Left lung (tissue), 4 donors: ENCODE measurements at regions not wholly inside any gene's neighbourhood (a gene's known extent, or its start where the extent isn't known, plus 50 kb on each side); places are given as distances from the start of the nearest gene placed in this dataset.

ENCODE experiments used
- ATAC-seq: fragments of 200-7000 bp; cut with Tn5 transposase; one replicate; pipeline ENCODE4 v1.9.1; 2020; ENCODE audit warnings: moderate library complexity
- DNase-seq, 4 donors: peaks; one replicate each; pipeline ENCODE4 v3.0.0-alpha.2; 2013 to 2020
- H3K27ac ChIP-seq, 2 donors: fragments of 200-600 bp; sonication (generic) in 1 of 2; one replicate each; pipeline versions ENCODE4 v1.5.0 to v1.8.0; 2020 to 2021
- H3K27me3 ChIP-seq, 2 donors: fragments of 200-600 bp; sonication (generic) in 1 of 2; one replicate each; pipeline versions ENCODE4 v1.5.0 to v1.8.0; 2020 to 2021
- H3K36me3 ChIP-seq, 2 donors: fragments of 200-600 bp; sonication (generic) in 1 of 2; one replicate each; pipeline versions ENCODE4 v1.5.0 to v1.8.0; 2020 to 2021
- H3K4me1 ChIP-seq, 2 donors: fragments of 200-600 bp; one replicate each; pipeline ENCODE4 v1.8.0; 2021
- H3K4me3 ChIP-seq, 2 donors: fragments of 200-600 bp; sonication (generic) in 1 of 2; one replicate each; pipeline versions ENCODE4 v1.5.0 to v1.8.0; 2020 to 2021; ENCODE audit warnings: mild to moderate bottlenecking in 1 of 2
- H3K9me3 ChIP-seq, 2 donors: fragments of 200-600 bp; sonication (generic) in 1 of 2; one replicate each; pipeline versions ENCODE4 v1.5.0 to v1.8.0; 2020 to 2021
- intact Hi-C, 2 donors: fragments of 100-400 bp; cut with DNase I; formaldehyde crosslinking; loops; one replicate each; pipeline versions ENCODE4 v1.11.2 to v1.14.2; 2022
- TF ChIP-seq, protein P1 (sequence below), 2 donors: fragments of 200-600 bp; sonication (generic) in 1 of 2; IDR thresholded peaks; one replicate each; pipeline versions ENCODE4 v1.5.0 to v1.8.0; 2021; ENCODE audit warnings: antibody characterized with exemption in 2 of 2
- donor health status: DM: no; HTN: yes; CAD: no.
- donor health status: DM: no; HTN: no; CAD: no.

DNA sequence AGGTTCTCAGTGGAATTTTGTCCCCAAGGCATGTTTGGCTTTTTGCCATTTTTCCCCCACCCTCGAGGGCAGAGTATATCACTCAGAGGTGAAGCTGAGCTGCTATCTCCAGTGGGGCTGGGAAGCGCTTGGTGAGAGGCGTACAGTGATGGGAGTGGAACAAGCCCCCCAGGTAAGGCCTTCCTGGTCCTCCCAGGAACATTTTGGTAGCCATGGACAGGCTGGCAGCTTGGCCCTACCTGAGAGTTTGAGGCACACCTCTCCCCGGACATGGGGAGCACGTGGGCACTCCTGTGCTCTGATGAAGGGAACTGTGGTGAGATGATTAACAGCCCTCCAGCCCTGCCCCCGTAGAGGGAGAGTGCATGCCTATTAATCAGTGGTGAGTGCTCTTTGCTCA is 99.3 kb downstream of the C1QL2 start:
- DNase-seq (no peak), ATAC-seq (no peak)
- no peak overlapping the region for H3K4me3 ChIP-seq
- H3K36me3 ChIP-seq = no peaks in the 10 kb centered on the region
- intact Hi-C loops = no loop called here
- peaks cover 0 to 7% of the 10 kb centered on the region in 2 donors for H3K9me3 ChIP-seq
- TF ChIP-seq, protein P1, sequence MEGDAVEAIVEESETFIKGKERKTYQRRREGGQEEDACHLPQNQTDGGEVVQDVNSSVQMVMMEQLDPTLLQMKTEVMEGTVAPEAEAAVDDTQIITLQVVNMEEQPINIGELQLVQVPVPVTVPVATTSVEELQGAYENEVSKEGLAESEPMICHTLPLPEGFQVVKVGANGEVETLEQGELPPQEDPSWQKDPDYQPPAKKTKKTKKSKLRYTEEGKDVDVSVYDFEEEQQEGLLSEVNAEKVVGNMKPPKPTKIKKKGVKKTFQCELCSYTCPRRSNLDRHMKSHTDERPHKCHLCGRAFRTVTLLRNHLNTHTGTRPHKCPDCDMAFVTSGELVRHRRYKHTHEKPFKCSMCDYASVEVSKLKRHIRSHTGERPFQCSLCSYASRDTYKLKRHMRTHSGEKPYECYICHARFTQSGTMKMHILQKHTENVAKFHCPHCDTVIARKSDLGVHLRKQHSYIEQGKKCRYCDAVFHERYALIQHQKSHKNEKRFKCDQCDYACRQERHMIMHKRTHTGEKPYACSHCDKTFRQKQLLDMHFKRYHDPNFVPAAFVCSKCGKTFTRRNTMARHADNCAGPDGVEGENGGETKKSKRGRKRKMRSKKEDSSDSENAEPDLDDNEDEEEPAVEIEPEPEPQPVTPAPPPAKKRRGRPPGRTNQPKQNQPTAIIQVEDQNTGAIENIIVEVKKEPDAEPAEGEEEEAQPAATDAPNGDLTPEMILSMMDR (IDR thresholded peaks at IDR 0.05) = no peak
- no peaks in the 10 kb centered on the region for H3K4me1 ChIP-seq
- no peak overlapping the region for H3K27ac ChIP-seq
- no peaks in the 10 kb centered on the region for H3K27me3 ChIP-seq

DNA sequence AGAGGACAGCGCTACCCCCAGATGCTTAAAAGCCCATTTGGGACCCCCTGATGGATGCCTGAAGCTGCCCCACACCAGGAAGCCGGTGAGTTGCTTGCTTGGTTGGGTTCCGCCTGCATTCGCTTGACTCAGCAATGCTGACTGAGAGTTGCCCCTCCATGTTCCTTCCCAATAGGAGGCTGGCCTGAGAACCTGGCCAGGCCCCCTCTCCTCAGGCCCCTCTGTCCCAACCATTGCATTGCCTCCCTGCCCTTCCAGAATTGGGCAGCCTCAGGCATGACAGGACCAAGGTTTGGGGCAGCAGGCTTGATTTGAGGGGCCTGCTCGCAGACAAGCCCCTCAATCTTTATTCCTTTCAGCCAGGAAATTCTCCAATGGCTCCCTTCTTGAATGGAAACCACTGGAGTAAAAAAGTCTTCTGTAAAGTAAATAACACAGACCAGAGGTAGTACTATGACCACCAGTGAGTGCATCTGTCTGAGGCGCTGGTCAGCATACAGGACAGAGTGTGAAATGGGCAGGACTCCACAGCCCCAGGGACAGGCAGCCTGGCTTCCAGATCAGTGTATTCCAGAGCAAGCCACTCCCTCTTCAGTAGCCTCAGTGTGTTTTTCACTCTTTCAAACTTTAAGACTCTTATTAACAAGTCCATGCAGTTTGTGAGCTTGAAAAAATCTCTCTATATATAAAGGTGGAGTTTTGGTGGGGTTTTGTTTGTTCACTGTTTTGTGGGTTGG is 104.7 kb downstream of the C1QL2 start:
- ATAC-seq (no peak), DNase-seq (no peak)
- H3K4me1 ChIP-seq = no peaks in the 10 kb centered on the region
- no peak overlapping the region for H3K27ac ChIP-seq
- H3K27me3 ChIP-seq = peaks cover 0 to 19% of the 10 kb centered on the region in 2 donors
- intact Hi-C loops = no loop called here
- peaks cover 0 to 7% of the 10 kb centered on the region in 2 donors for H3K9me3 ChIP-seq
- TF ChIP-seq, protein P1 (IDR thresholded peaks at IDR 0.05) = no peak
- H3K36me3 ChIP-seq = no peaks in the 10 kb centered on the region
- no peak overlapping the region for H3K4me3 ChIP-seq

DNA sequence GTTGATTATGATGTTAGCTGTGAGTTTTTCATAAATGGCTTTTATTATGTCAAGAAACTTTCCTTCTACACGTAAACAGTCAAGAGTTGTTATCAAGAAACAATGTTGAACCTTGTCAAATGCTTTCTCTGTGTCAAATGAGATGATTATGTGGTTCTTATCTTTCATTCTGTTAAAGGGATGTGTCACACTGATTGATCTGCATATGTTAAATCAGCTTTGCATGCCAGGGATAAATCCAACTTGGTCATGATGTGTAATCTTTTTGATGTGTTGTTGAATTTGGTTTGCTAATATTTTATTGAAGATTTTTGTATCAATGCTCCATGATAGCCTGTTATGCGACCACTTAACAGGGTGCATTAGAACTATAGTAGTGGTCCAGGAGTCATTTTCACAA is 107.3 kb downstream of the C1QL2 start:
- H3K4me1 ChIP-seq = no peaks in the 10 kb centered on the region
- H3K36me3 ChIP-seq = no peaks in the 10 kb centered on the region
- H3K9me3 ChIP-seq = peaks cover 0 to 7% of the 10 kb centered on the region in 2 donors
- TF ChIP-seq, protein P1 (IDR thresholded peaks at IDR 0.05) = no peak
- H3K27ac ChIP-seq = no peak overlapping the region
- intact Hi-C loops = no loop called here
- ATAC-seq = no peak
- peaks cover 0 to 24% of the 10 kb centered on the region in 2 donors for H3K27me3 ChIP-seq
- DNase-seq = no peak
- H3K4me3 ChIP-seq = no peak overlapping the region

DNA sequence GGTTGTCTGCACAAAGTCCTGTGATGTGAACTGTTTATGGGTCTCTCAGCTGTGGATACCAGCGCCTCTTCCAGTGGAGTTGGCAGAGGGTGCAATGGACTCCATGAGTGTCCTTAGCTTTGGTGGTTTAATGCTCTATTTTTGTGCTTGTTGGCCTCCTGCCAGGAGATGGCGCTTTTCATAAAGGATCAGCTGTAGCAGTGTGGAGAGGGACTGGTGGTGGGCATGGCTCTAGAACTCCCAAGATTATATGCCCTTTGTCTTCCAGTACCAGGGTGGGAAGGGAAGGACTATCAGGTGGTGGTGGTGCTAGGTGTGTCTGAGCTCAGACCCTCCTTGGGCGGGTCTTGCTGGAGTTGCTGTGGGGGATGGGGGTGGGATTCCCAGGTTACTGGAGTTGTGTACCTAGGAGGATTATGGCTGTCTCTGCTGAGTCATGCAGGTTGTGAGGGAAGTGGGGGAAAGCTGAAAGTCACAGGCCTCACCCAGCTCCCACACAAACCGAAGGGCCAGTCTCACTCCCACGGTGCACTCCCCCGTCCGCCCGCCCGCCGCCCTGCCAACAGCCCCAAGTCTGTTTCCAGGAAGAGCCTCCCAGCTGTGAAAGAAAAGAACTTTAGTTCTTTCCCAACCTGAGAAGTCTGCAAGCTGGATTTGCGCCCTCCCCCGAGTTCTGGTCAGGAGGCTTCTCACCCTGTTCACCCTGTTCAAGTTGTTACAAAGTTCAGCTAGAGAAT is 108.1 kb downstream of the MARCO start:
- no peak for DNase-seq
- TF ChIP-seq, protein P1 (IDR thresholded peaks at IDR 0.05) = no peak
- no peak for ATAC-seq

More for the DNA sequence above, 108.1 kb downstream of the MARCO start:
- H3K4me1 ChIP-seq = no peaks in the 10 kb centered on the region
- peaks cover 0 to 24% of the 10 kb centered on the region in 2 donors for H3K27me3 ChIP-seq
- H3K36me3 ChIP-seq = no peaks in the 10 kb centered on the region
- H3K27ac ChIP-seq = no peak overlapping the region
- intact Hi-C loops = no loop called here
- H3K4me3 ChIP-seq = no peak overlapping the region
- peaks cover 0 to 3% of the 10 kb centered on the region in 2 donors for H3K9me3 ChIP-seq
